ENCODE measurements at regions not wholly inside any gene's neighbourhood (a gene's known extent, or its start where the extent isn't known, plus 50 kb on each side); places are given as distances from the start of the nearest gene placed in this dataset.

DNA sequence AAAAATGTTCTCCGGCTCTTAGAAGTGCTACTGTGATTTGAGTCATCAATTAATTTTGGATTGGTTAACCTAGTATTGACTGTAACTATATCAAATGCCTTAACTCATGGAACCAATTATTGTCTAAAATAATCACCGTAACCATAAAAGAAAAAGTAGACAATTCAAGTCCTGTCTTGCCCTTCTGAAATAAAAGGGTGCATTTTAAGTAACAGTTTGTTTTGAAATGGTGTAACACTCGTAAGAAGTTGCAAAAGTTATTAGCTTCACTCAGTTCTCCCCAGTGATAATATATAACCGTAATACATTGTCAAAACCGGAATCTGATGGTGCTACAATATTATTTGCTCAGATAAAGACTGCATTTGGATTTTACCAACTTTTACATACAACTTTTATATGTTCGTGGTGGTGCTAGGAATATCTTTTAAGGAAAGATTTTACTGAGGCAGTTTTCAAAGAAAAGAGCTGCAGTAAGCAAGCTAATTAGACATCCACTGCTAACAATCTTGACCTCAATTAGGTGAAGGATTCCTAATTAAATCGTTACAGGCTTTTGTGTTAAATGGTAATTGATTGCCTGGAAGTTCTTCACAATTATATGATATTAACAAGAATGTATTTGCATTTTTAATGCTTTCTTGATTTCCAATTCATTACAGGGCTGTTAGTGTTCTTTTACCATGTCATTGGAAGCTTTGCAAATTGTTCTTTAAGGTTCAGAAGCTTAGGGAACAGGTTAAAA, 413.1 kb upstream of the MON1B start:
- WGBS, 3 donors = 73 to 77% (median 74%) methylated on average over 7 of the region's 7 CpGs
- H3K27me3 ChIP-seq (ENCODE audit: control insufficient read depth in 3 of 3, insufficient read depth in 3 of 3, low read length in 3 of 3) = no peaks in the 10 kb centered on the region
- FAIRE-seq = no peak

DNA sequence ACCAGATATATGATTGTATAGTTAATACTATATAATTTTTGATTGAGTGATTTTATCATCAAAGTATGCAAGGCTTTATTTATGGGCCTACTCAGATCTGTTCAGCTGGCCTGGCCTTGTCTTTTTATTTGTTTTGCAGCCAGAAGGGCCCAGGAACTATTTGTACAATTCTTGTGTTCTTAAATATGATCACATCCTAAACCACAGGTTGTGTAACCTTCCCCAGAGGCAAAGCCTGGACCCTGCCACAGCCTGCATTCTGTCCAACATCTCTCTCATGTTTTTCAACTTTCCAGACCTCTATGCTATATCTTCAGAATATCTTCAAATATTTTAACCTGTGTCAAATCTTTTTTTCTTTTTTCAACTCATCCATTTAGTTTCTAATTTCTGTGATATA, 410.4 kb upstream of the MON1B start:
- DNase-seq = no peak
- no peak overlapping the region for H3K27ac ChIP-seq (ENCODE audit: low read depth in 1 of 3, low read length in 2 of 3)
- no peak for FAIRE-seq
- H3K9me3 ChIP-seq (ENCODE audit: control insufficient read depth in 2 of 2, insufficient read depth in 1 of 2, low read depth in 1 of 2, low read length in 1 of 2) = no peaks in the 10 kb centered on the region
- no peak overlapping the region for H3K4me3 ChIP-seq (ENCODE audit: low read depth in 1 of 3, low read length in 3 of 3)
- H3K27me3 ChIP-seq (ENCODE audit: control insufficient read depth in 3 of 3, insufficient read depth in 3 of 3, low read length in 3 of 3) = no peaks in the 10 kb centered on the region
- H3K36me3 ChIP-seq (ENCODE audit: control insufficient read depth in 3 of 3, insufficient read depth in 2 of 3, low read depth in 1 of 3, low read length in 3 of 3) = no peaks in the 10 kb centered on the region
- no peaks in the 10 kb centered on the region for H3K4me1 ChIP-seq (ENCODE audit: control insufficient read depth in 3 of 3, insufficient read depth in 2 of 3, low read depth in 1 of 3, low read length in 2 of 3)

More for the DNA sequence above, 413.1 kb upstream of the MON1B start:
- Histone ChIP-seq H3K4me1 (ENCODE audit: control insufficient read depth in 3 of 3, insufficient read depth in 2 of 3, low read depth in 1 of 3, low read length in 2 of 3) (no peaks in the 10 kb centered on the region), H3K36me3 (ENCODE audit: control insufficient read depth in 3 of 3, insufficient read depth in 2 of 3, low read depth in 1 of 3, low read length in 3 of 3) (no peaks in the 10 kb centered on the region), H3K9me3 (ENCODE audit: control insufficient read depth in 2 of 2, insufficient read depth in 1 of 2, low read depth in 1 of 2, low read length in 1 of 2) (no peaks in the 10 kb centered on the region), H3K27ac (ENCODE audit: low read depth in 1 of 3, low read length in 2 of 3) (no peak overlapping the region), H3K4me3 (ENCODE audit: low read depth in 1 of 3, low read length in 3 of 3) (no peak overlapping the region)
- DNase-seq = no peak

DNA sequence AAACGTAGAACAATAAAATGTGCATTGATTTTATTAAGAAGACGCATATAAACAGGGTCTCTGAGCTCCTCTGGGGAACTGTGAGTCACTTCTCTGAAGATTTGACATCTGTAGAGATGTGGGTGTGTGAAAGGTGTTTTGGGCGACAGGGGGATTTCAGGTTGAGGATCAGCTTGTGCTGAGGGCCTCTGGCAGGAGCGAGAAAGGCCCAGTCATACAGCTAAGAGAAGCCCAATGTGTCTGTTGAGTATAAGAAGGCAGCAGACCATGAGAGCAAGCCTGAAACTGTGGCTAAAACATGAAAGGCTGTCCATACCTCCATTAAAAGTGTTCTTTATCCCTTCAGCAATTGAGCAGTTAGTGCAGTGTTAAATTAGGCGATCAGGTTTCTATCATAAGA, 406.5 kb upstream of the MON1B start:
- no peaks in the 10 kb centered on the region for H3K9me3 ChIP-seq (ENCODE audit: control insufficient read depth in 2 of 2, insufficient read depth in 1 of 2, low read depth in 1 of 2, low read length in 1 of 2)
- DNase-seq = no peak

DNA sequence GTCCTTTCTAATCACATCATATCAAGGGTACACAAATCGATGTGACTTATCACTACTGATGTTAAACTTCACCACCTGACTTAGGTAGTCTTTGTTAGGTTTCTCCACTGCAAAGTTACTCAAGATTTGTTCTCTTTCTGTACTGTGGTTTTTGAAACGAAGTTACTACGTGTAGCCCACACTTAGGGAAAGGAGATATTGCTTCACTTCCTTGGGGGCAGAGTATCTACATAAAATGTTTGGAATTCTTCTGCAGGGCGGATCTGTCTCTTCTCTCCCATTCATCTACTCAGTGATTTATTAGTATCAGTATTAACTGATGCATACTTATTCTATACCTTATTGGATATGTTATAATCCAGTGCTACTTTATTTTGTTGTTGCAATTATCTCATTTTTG, 403.6 kb upstream of the MON1B start:
- Histone ChIP-seq H3K27ac (ENCODE audit: low read depth in 1 of 3, low read length in 2 of 3) (no peak overlapping the region), H3K4me1 (ENCODE audit: control insufficient read depth in 3 of 3, insufficient read depth in 2 of 3, low read depth in 1 of 3, low read length in 2 of 3) (no peaks in the 10 kb centered on the region), H3K36me3 (ENCODE audit: control insufficient read depth in 3 of 3, insufficient read depth in 2 of 3, low read depth in 1 of 3, low read length in 3 of 3) (no peaks in the 10 kb centered on the region), H3K9me3 (ENCODE audit: control insufficient read depth in 2 of 2, insufficient read depth in 1 of 2, low read depth in 1 of 2, low read length in 1 of 2) (no peaks in the 10 kb centered on the region), H3K4me3 (ENCODE audit: low read depth in 1 of 3, low read length in 3 of 3) (no peak overlapping the region), H3K27me3 (ENCODE audit: control insufficient read depth in 3 of 3, insufficient read depth in 3 of 3, low read length in 3 of 3) (no peaks in the 10 kb centered on the region)
- FAIRE-seq (no peak), DNase-seq (no peak)
- WGBS, 3 donors = 49 to 68% (median 56%) methylated on average over 4 of the region's 4 CpGs

More for the DNA sequence above, 406.5 kb upstream of the MON1B start:
- Histone ChIP-seq H3K36me3 (ENCODE audit: control insufficient read depth in 3 of 3, insufficient read depth in 2 of 3, low read depth in 1 of 3, low read length in 3 of 3) (no peaks in the 10 kb centered on the region), H3K4me1 (ENCODE audit: control insufficient read depth in 3 of 3, insufficient read depth in 2 of 3, low read depth in 1 of 3, low read length in 2 of 3) (no peaks in the 10 kb centered on the region), H3K27ac (ENCODE audit: low read depth in 1 of 3, low read length in 2 of 3) (no peak overlapping the region), H3K27me3 (ENCODE audit: control insufficient read depth in 3 of 3, insufficient read depth in 3 of 3, low read length in 3 of 3) (no peaks in the 10 kb centered on the region), H3K4me3 (ENCODE audit: low read depth in 1 of 3, low read length in 3 of 3) (no peak overlapping the region)
- no peak for FAIRE-seq
- 75 to 82% (median 80%) methylated on average over 5 of the region's 5 CpGs for WGBS, 3 donors

DNA sequence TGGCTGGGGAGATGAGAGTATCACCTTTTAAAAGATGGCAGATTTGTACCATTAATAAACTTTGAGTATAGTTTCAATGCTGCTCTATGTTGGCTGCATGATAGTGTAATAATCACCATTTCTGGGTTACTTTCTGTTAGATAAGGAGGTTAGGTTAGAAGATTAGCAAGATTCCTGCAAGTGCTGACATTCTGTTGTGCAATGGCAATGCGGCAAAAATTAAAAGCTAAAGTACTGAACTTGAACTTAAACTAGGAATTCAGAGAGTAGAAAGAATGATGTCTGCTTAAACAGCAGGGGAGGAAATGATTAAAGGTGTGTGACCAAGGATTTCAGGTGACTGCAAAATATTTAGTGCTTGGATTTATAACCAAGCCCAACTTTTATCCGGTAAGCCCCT, 399.8 kb upstream of the MON1B start:
- Histone ChIP-seq H3K27me3 (ENCODE audit: control insufficient read depth in 3 of 3, insufficient read depth in 3 of 3, low read length in 3 of 3) (no peaks in the 10 kb centered on the region), H3K9me3 (ENCODE audit: control insufficient read depth in 2 of 2, insufficient read depth in 1 of 2, low read depth in 1 of 2, low read length in 1 of 2) (no peaks in the 10 kb centered on the region), H3K27ac (ENCODE audit: low read depth in 1 of 3, low read length in 2 of 3) (no peak overlapping the region), H3K4me1 (ENCODE audit: control insufficient read depth in 3 of 3, insufficient read depth in 2 of 3, low read depth in 1 of 3, low read length in 2 of 3) (no peaks in the 10 kb centered on the region), H3K4me3 (ENCODE audit: low read depth in 1 of 3, low read length in 3 of 3) (no peak overlapping the region), H3K36me3 (ENCODE audit: control insufficient read depth in 3 of 3, insufficient read depth in 2 of 3, low read depth in 1 of 3, low read length in 3 of 3) (no peaks in the 10 kb centered on the region)
- no peak for FAIRE-seq
- WGBS, 3 donors = 53 to 78% (median 60%) methylated on average over 2 of the region's 2 CpGs
- no peak for DNase-seq

DNA sequence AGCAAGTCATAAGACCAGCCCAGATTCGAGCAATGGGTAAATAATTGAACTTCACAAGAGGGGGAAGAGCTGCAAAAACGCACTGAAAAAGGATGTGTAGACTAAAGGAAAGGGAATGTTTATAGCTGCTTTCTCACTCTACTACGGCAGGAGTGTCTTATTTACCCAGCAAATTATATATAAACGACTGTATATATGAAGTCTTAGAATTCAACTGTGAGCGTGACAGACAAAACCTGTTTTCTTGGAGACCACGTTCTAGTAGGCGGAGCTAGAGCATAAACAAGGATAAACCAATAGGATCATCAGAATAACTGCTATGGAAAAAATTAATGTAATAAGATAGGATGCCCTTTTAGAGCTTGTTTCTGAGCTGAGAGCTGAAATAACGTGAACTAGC, 394.6 kb upstream of the MON1B start:
- no peaks in the 10 kb centered on the region for H3K4me1 ChIP-seq (ENCODE audit: control insufficient read depth in 3 of 3, insufficient read depth in 2 of 3, low read depth in 1 of 3, low read length in 2 of 3)
- no peak overlapping the region for H3K4me3 ChIP-seq (ENCODE audit: low read depth in 1 of 3, low read length in 3 of 3)
- no peak overlapping the region for H3K27ac ChIP-seq (ENCODE audit: low read depth in 1 of 3, low read length in 2 of 3)
- H3K27me3 ChIP-seq (ENCODE audit: control insufficient read depth in 3 of 3, insufficient read depth in 3 of 3, low read length in 3 of 3) = no peaks in the 10 kb centered on the region
- no peaks in the 10 kb centered on the region for H3K9me3 ChIP-seq (ENCODE audit: control insufficient read depth in 2 of 2, insufficient read depth in 1 of 2, low read depth in 1 of 2, low read length in 1 of 2)
- DNase-seq (no peak), FAIRE-seq (no peak)
- no peaks in the 10 kb centered on the region for H3K36me3 ChIP-seq (ENCODE audit: control insufficient read depth in 3 of 3, insufficient read depth in 2 of 3, low read depth in 1 of 3, low read length in 3 of 3)
- 56 to 63% (median 57%) methylated on average over 8 of the region's 8 CpGs for WGBS, 3 donors

DNA sequence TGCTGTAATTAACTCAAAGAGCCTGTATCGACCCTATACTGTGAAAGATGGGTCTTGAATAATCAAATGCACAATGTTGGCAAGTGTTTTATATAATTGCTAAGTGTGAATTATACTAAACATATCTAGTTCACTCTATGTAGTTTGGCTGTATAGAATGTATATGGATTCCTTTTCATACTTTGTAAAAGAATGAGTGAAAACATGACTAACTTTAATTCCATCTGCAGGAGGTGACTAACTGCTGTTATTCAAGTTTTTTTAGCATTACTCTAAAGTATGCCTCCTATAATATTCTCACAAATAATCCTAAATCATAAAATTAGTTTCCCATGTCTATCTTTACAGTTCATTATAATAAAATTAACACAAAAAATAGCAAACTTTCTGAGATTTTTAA, 394.0 kb upstream of the MON1B start:
- Histone ChIP-seq H3K27me3 (ENCODE audit: control insufficient read depth in 3 of 3, insufficient read depth in 3 of 3, low read length in 3 of 3) (no peaks in the 10 kb centered on the region), H3K4me1 (ENCODE audit: control insufficient read depth in 3 of 3, insufficient read depth in 2 of 3, low read depth in 1 of 3, low read length in 2 of 3) (no peaks in the 10 kb centered on the region), H3K9me3 (ENCODE audit: control insufficient read depth in 2 of 2, insufficient read depth in 1 of 2, low read depth in 1 of 2, low read length in 1 of 2) (no peaks in the 10 kb centered on the region), H3K27ac (ENCODE audit: low read depth in 1 of 3, low read length in 2 of 3) (no peak overlapping the region), H3K36me3 (ENCODE audit: control insufficient read depth in 3 of 3, insufficient read depth in 2 of 3, low read depth in 1 of 3, low read length in 3 of 3) (no peaks in the 10 kb centered on the region), H3K4me3 (ENCODE audit: low read depth in 1 of 3, low read length in 3 of 3) (no peak overlapping the region)
- WGBS, 3 donors = 63 to 78% (median 69%) methylated on average over 1 of the region's 1 CpG
- FAIRE-seq = no peak
- no peak for DNase-seq

DNA sequence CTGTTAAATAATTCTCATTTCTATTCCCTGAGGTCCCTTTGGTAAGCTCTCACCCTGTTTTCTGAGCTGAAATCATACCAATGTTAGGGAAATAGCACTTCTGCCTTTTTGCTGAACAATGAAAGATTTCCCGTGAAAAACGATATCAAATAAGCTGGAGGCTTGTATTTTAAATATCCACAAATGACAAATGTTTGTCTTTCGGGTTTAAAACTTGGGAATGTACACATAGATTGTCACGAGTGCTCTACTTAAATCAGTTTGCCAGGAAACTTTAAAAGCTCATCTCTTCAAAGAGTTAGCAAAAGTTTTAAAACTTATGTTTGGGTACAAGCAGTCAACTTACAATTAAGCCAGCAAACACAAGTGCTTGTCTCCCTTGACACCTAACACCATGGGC, 393.5 kb upstream of the MON1B start:
- H3K4me1 ChIP-seq (ENCODE audit: control insufficient read depth in 3 of 3, insufficient read depth in 2 of 3, low read depth in 1 of 3, low read length in 2 of 3) = no peaks in the 10 kb centered on the region
- WGBS, 3 donors = 72 to 83% (median 75%) methylated on average over 4 of the region's 4 CpGs

DNA sequence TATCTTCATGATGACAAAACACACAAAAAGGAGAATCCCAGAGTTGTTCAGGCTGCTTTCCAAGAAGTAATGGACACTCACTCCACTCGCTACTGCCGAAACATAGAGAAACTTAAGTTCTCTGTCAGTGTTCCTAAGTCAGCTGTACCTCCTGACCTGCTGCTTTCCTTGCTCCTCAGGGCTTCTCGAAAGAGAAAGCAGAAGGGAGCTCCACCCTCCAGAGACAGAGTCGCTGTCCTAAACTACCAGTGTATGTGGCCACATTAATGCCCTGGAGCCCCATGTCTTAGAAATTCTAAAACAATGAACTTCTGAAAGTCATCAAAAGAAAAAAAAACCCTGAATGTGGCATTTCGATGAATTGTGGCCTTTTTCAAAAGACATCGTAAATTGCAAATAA, 390.8 kb upstream of the MON1B start:
- H3K9me3 ChIP-seq (ENCODE audit: control insufficient read depth in 2 of 2, insufficient read depth in 1 of 2, low read depth in 1 of 2, low read length in 1 of 2) = no peaks in the 10 kb centered on the region
- 63 to 82% (median 71%) methylated on average over 6 of the region's 6 CpGs for WGBS, 3 donors

More for the DNA sequence above, 393.5 kb upstream of the MON1B start:
- DNase-seq (no peak), FAIRE-seq (no peak)
- H3K27ac ChIP-seq (ENCODE audit: low read depth in 1 of 3, low read length in 2 of 3) = no peak overlapping the region
- no peaks in the 10 kb centered on the region for H3K9me3 ChIP-seq (ENCODE audit: control insufficient read depth in 2 of 2, insufficient read depth in 1 of 2, low read depth in 1 of 2, low read length in 1 of 2)
- no peaks in the 10 kb centered on the region for H3K27me3 ChIP-seq (ENCODE audit: control insufficient read depth in 3 of 3, insufficient read depth in 3 of 3, low read length in 3 of 3)
- H3K4me3 ChIP-seq (ENCODE audit: low read depth in 1 of 3, low read length in 3 of 3) = no peak overlapping the region
- no peaks in the 10 kb centered on the region for H3K36me3 ChIP-seq (ENCODE audit: control insufficient read depth in 3 of 3, insufficient read depth in 2 of 3, low read depth in 1 of 3, low read length in 3 of 3)

More for the DNA sequence above, 390.8 kb upstream of the MON1B start:
- no peaks in the 10 kb centered on the region for H3K27me3 ChIP-seq (ENCODE audit: control insufficient read depth in 3 of 3, insufficient read depth in 3 of 3, low read length in 3 of 3)
- no peak overlapping the region for H3K27ac ChIP-seq (ENCODE audit: low read depth in 1 of 3, low read length in 2 of 3)
- FAIRE-seq (no peak), DNase-seq (no peak)
- no peaks in the 10 kb centered on the region for H3K4me1 ChIP-seq (ENCODE audit: control insufficient read depth in 3 of 3, insufficient read depth in 2 of 3, low read depth in 1 of 3, low read length in 2 of 3)
- H3K4me3 ChIP-seq (ENCODE audit: low read depth in 1 of 3, low read length in 3 of 3) = no peak overlapping the region
- H3K36me3 ChIP-seq (ENCODE audit: control insufficient read depth in 3 of 3, insufficient read depth in 2 of 3, low read depth in 1 of 3, low read length in 3 of 3) = no peaks in the 10 kb centered on the region
